Left lung (tissue), 4 donors: ENCODE measurements at regions not wholly inside any gene's neighbourhood (a gene's known extent, or its start where the extent isn't known, plus 50 kb on each side); places are given as distances from the start of the nearest gene placed in this dataset.
"Not testable (repeated sequence)": the region's sequence is repeated elsewhere in the genome, so short reads cannot be mapped to it uniquely, and the experiment has no call there.

Experiments
- ATAC-seq: fragments of 200-7000 bp; cut with Tn5 transposase; one replicate; pipeline ENCODE4 v1.9.1; 2020; ENCODE audit warnings: moderate library complexity
- DNase-seq, 4 donors: peaks; one replicate each; pipeline ENCODE4 v3.0.0-alpha.2; 2013 to 2020
- H3K27ac ChIP-seq, 2 donors: fragments of 200-600 bp; sonication (generic) in 1 of 2; one replicate each; pipeline versions ENCODE4 v1.5.0 to v1.8.0; 2020 to 2021
- H3K27me3 ChIP-seq, 2 donors: fragments of 200-600 bp; sonication (generic) in 1 of 2; one replicate each; pipeline versions ENCODE4 v1.5.0 to v1.8.0; 2020 to 2021
- H3K36me3 ChIP-seq, 2 donors: fragments of 200-600 bp; sonication (generic) in 1 of 2; one replicate each; pipeline versions ENCODE4 v1.5.0 to v1.8.0; 2020 to 2021
- H3K4me1 ChIP-seq, 2 donors: fragments of 200-600 bp; one replicate each; pipeline ENCODE4 v1.8.0; 2021
- H3K4me3 ChIP-seq, 2 donors: fragments of 200-600 bp; sonication (generic) in 1 of 2; one replicate each; pipeline versions ENCODE4 v1.5.0 to v1.8.0; 2020 to 2021; ENCODE audit warnings: mild to moderate bottlenecking in 1 of 2
- H3K9me3 ChIP-seq, 2 donors: fragments of 200-600 bp; sonication (generic) in 1 of 2; one replicate each; pipeline versions ENCODE4 v1.5.0 to v1.8.0; 2020 to 2021
- intact Hi-C, 2 donors: fragments of 100-400 bp; cut with DNase I; formaldehyde crosslinking; loops; one replicate each; pipeline versions ENCODE4 v1.11.2 to v1.14.2; 2022
- TF ChIP-seq, protein P1 (sequence below), 2 donors: fragments of 200-600 bp; sonication (generic) in 1 of 2; IDR thresholded peaks; one replicate each; pipeline versions ENCODE4 v1.5.0 to v1.8.0; 2021; ENCODE audit warnings: antibody characterized with exemption in 2 of 2
- donor health status: DM: no; HTN: yes; CAD: no.
- donor health status: DM: no; HTN: no; CAD: no.

DNA sequence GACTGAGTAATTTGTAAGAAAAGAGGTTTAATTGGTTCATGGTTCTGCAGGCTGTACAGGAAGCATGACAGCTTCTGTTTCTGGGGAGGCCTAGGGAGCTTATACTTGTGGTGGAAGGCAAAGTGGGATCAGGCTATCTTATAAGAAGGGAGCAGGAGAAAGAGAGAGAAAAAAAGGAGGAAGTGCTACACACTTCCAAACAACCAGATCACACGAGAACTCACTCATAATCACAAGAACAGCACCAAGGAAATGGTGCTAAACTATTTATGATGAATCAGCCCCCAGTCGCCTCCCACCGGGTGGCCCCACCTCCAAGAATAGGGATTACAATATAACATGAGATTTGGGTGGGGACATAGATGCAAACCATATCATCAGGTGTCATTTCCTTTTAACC is 89.1 kb upstream of the KCNMA1 start:
- Histone ChIP-seq H3K36me3 (no peaks in the 10 kb centered on the region), H3K27me3 (no peaks in the 10 kb centered on the region), H3K4me1 (no peaks in the 10 kb centered on the region), H3K27ac (no peak overlapping the region), H3K9me3 (no peaks in the 10 kb centered on the region), H3K4me3 (no peak overlapping the region)
- no peak for ATAC-seq
- no peak for DNase-seq
- TF ChIP-seq, protein P1, sequence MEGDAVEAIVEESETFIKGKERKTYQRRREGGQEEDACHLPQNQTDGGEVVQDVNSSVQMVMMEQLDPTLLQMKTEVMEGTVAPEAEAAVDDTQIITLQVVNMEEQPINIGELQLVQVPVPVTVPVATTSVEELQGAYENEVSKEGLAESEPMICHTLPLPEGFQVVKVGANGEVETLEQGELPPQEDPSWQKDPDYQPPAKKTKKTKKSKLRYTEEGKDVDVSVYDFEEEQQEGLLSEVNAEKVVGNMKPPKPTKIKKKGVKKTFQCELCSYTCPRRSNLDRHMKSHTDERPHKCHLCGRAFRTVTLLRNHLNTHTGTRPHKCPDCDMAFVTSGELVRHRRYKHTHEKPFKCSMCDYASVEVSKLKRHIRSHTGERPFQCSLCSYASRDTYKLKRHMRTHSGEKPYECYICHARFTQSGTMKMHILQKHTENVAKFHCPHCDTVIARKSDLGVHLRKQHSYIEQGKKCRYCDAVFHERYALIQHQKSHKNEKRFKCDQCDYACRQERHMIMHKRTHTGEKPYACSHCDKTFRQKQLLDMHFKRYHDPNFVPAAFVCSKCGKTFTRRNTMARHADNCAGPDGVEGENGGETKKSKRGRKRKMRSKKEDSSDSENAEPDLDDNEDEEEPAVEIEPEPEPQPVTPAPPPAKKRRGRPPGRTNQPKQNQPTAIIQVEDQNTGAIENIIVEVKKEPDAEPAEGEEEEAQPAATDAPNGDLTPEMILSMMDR (IDR thresholded peaks at IDR 0.05): no peak
- intact Hi-C loops: no loop called here

DNA sequence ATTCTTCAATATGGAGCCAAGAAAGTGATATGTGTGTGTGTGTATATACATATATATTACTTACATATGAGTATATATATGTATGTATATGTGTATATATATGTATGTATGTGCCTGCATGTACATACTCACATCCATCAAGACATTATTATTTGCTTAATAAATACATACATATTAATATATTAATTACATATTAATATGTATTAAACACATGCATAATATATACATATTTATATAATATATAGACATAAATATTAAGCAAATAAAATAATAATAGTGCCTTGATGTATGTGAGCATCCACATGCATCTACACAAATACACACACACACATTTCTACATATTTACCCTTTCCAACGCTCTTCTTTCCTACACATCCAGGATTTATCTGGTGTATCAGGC is 88.7 kb upstream of the KCNMA1 start:
- no peak for ATAC-seq
- Histone ChIP-seq H3K27me3 (no peaks in the 10 kb centered on the region), H3K27ac (no peak overlapping the region), H3K4me1 (no peaks in the 10 kb centered on the region), H3K4me3 (no peak overlapping the region), H3K9me3 (no peaks in the 10 kb centered on the region), H3K36me3 (no peaks in the 10 kb centered on the region)
- intact Hi-C loops: no loop called here
- no peak for DNase-seq
- TF ChIP-seq, protein P1 (IDR thresholded peaks at IDR 0.05): no peak

DNA sequence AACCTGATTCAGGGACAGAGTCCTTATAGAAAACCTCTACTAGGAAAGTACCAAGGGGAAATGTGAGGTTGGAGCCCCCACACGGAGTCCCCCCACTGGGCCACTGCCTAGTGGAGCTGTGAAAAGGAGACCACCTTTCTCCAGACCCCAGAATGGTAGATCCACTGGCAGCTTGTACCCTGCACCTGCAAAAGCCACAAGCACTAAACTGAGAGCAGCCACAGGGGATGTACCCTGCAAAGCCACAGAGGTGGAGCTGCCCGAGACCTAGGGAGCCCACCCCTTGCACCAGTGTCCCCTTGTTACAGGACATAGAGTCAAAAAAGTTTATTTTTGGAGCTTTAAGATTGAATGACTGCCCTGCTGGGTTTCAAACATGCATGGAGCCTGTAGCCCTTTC is 87.2 kb upstream of the KCNMA1 start:
- DNase-seq: no peak

DNA sequence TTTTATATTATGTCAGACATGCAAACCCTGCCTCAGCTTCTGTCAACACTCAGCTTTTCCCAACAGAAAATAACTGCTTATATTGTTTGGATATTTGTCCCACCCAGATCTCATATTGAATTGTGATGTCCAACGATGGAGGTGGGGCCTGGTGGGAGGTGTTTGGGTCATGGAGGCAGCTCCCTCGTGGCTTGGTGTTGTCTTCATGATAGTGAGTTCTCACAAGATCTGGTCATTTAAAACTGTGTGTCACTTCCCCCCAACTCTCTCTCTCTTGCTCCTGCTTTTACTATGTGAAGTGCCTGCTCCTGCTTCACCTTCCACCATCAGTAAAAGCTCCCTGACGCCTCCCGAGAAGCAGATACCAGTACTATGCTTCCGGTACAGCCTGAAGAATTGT is 85.8 kb upstream of the KCNMA1 start:
- Histone ChIP-seq H3K4me1 (no peaks in the 10 kb centered on the region), H3K36me3 (no peaks in the 10 kb centered on the region), H3K27ac (no peak overlapping the region), H3K4me3 (no peak overlapping the region), H3K27me3 (no peaks in the 10 kb centered on the region), H3K9me3 (no peaks in the 10 kb centered on the region)
- DNase-seq (no peak), ATAC-seq (no peak)
- TF ChIP-seq, protein P1 (IDR thresholded peaks at IDR 0.05): no peak
- intact Hi-C loops: no loop called here

More for the DNA sequence above, 87.2 kb upstream of the KCNMA1 start:
- no peak overlapping the region for H3K27ac ChIP-seq
- no peaks in the 10 kb centered on the region for H3K36me3 ChIP-seq
- no peak overlapping the region for H3K4me3 ChIP-seq
- H3K4me1 ChIP-seq: no peaks in the 10 kb centered on the region
- no peak for ATAC-seq
- intact Hi-C loops: no loop called here
- TF ChIP-seq, protein P1 (IDR thresholded peaks at IDR 0.05): no peak
- no peaks in the 10 kb centered on the region for H3K27me3 ChIP-seq
- H3K9me3 ChIP-seq: no peaks in the 10 kb centered on the region

DNA sequence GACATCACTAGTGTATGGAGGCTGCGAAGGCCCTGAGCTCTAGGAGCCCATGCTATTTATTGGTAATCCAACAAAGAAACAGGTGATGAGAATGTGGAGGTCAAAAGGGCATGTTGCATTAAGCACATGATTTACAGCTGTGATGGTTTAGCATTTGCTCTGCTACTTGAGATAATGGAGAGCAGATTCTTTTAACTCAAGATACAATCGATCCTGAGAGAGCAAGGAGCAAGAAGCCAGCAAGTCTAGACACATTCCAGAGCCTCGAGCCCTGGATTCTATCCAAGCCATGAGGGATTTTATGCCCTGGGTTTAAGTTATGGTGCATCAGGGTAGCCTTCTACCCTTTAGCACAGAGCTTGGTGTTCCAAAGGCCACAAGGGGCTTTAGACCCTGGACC is 85.3 kb upstream of the KCNMA1 start:
- H3K27me3 ChIP-seq, H3K9me3 ChIP-seq, ATAC-seq, H3K4me1 ChIP-seq, H3K4me3 ChIP-seq, DNase-seq, H3K27ac ChIP-seq, intact Hi-C loops, H3K36me3 ChIP-seq: not testable (repeated sequence)

DNA sequence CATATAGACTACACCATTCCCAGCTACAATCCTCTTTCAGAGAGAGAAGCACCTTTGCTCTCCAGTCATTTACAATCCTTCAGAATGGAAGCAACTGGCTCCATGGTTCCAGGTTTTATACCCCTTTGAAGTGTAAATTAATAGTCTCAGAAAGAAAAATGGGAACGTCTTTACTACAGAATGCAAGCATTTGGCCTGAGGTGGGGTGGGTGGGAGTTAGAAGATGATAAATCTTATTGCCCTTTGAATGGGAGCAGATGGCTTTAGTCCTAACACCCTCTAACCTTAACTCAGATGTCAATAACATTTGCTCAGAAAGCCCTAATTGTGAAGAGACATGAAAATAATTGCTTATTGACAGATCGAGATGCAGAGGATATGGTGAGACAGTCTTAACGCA is 84.2 kb upstream of the KCNMA1 start:
- H3K27ac ChIP-seq: no peak overlapping the region
- no peaks in the 10 kb centered on the region for H3K9me3 ChIP-seq
- ATAC-seq: no peak
- DNase-seq: no peak
- H3K4me3 ChIP-seq: no peak overlapping the region
- TF ChIP-seq, protein P1 (IDR thresholded peaks at IDR 0.05): no peak
- no peaks in the 10 kb centered on the region for H3K36me3 ChIP-seq
- H3K27me3 ChIP-seq: no peaks in the 10 kb centered on the region
- intact Hi-C loops: no loop called here
- H3K4me1 ChIP-seq: no peaks in the 10 kb centered on the region
